Central memory CD4-positive, alpha-beta T cell (primary cell): ENCODE measurements at regions not wholly inside any gene's neighbourhood (a gene's known extent, or its start where the extent isn't known, plus 50 kb on each side); places are given as distances from the start of the nearest gene placed in this dataset.

ENCODE experiments used
- DNase-seq: peaks from one replicate; pipeline ENCODE4 v3.0.0; 2022

GRCh38 chr18:68330658-68331057 is 384.2 kb downstream of the TMX3 start:
- DNase-seq: no peak

- DNase-seq: no peak
Observed at GRCh38 chr18:68323921-68324320, 391.0 kb downstream of the TMX3 start.

- DNase-seq: no peak
Observed at GRCh38 chr18:68316636-68317035, 398.3 kb downstream of the TMX3 start.

- no peak for DNase-seq
Observed at GRCh38 chr18:68314403-68314802, 400.5 kb downstream of the TMX3 start.

- DNase-seq: no peak
Observed at GRCh38 chr18:68301441-68301840, 413.5 kb downstream of the TMX3 start.

- DNase-seq: no peak
Observed at GRCh38 chr18:68299906-68300305, 415.0 kb downstream of the TMX3 start.

- DNase-seq: no peak
Observed at GRCh38 chr18:68298330-68298729, 416.6 kb downstream of the TMX3 start.

- DNase-seq: no peak
Observed at GRCh38 chr18:68288408-68288807, 426.5 kb downstream of the TMX3 start.

- no peak for DNase-seq
Observed at GRCh38 chr18:68284236-68284780, 430.6 kb downstream of the TMX3 start.

- no peak for DNase-seq
Observed at GRCh38 chr18:68283834-68284233, 431.1 kb downstream of the TMX3 start.

- no peak for DNase-seq
Observed at GRCh38 chr18:68282232-68282631, 432.7 kb downstream of the TMX3 start.

- DNase-seq: no peak
Observed at GRCh38 chr18:68275616-68276015, 439.3 kb downstream of the TMX3 start.

GRCh38 chr18:68270017-68270416 is 444.9 kb downstream of the TMX3 start:
- no peak for DNase-seq

GRCh38 chr18:68267583-68267982 is 447.3 kb downstream of the TMX3 start:
- no peak for DNase-seq

GRCh38 chr18:68263481-68263880 is 451.4 kb downstream of the TMX3 start:
- no peak for DNase-seq

GRCh38 chr18:68262690-68263294 is 452.1 kb downstream of the TMX3 start:
- DNase-seq: no peak

GRCh38 chr18:68256418-68257067 is 458.4 kb downstream of the TMX3 start:
- DNase-seq: no peak

- DNase-seq: no peak
Observed at GRCh38 chr18:68244786-68245185, 470.1 kb downstream of the TMX3 start.

GRCh38 chr18:68241881-68242280 is 473.0 kb downstream of the TMX3 start:
- no peak for DNase-seq

GRCh38 chr18:68234676-68235075 is 480.2 kb downstream of the TMX3 start:
- DNase-seq: no peak

GRCh38 chr18:68234131-68234530 is 480.8 kb downstream of the TMX3 start:
- no peak for DNase-seq

- no peak for DNase-seq
Observed at GRCh38 chr18:68233018-68233417, 481.9 kb downstream of the TMX3 start.

GRCh38 chr18:68229351-68229750 is 485.6 kb downstream of the TMX3 start:
- DNase-seq: no peak

GRCh38 chr18:68221111-68221724 is 493.7 kb downstream of the TMX3 start:
- no peak for DNase-seq
